ENCODE measurements at regions not wholly inside any gene's neighbourhood (a gene's known extent, or its start where the extent isn't known, plus 50 kb on each side); places are given as distances from the start of the nearest gene placed in this dataset.

- no peak for TF ChIP-seq CTCF (IDR thresholded peaks at IDR 0.05; ENCODE audit: low read depth, low read length, missing control alignments)
- H3K4me3 ChIP-seq (ENCODE audit: low read depth, low read length): no peak overlapping the region
- no peak for DNase-seq (ENCODE audit: low read depth)
- in situ Hi-C loops (cut with HindIII; ENCODE audit: low sequenced_read_pairs): no loop called here
These were observed 610.1 kb downstream of the PCDH19 start for GRCh38 chrX:99800016-99800415.

- in situ Hi-C loops (cut with HindIII; ENCODE audit: low sequenced_read_pairs): no loop called here
- TF ChIP-seq CTCF (IDR thresholded peaks at IDR 0.05; ENCODE audit: low read depth, low read length, missing control alignments): no peak
- no peak overlapping the region for H3K4me3 ChIP-seq (ENCODE audit: low read depth, low read length)
- DNase-seq (ENCODE audit: low read depth): peak; percentile 23
These were observed 611.1 kb downstream of the PCDH19 start for GRCh38 chrX:99798936-99799335.

GRCh38 chrX:99795495-99795894 is 614.6 kb downstream of the PCDH19 start:
- TF ChIP-seq CTCF (IDR thresholded peaks at IDR 0.05; ENCODE audit: low read depth, low read length, missing control alignments): no peak
- no peak for DNase-seq (ENCODE audit: low read depth)
- in situ Hi-C loops (cut with HindIII; ENCODE audit: low sequenced_read_pairs): no loop called here

GRCh38 chrX:99782516-99783040 is 627.5 kb downstream of the PCDH19 start:
- H3K4me3 ChIP-seq (ENCODE audit: low read depth, low read length): no peak overlapping the region
- DNase-seq (ENCODE audit: low read depth): no peak
- in situ Hi-C loops (cut with HindIII; ENCODE audit: low sequenced_read_pairs): no loop called here
- TF ChIP-seq CTCF (IDR thresholded peaks at IDR 0.05; ENCODE audit: low read depth, low read length, missing control alignments): no peak

More at GRCh38 chrX:99795495-99795894, 614.6 kb downstream of the PCDH19 start:
- H3K4me3 ChIP-seq (ENCODE audit: low read depth, low read length): no peak overlapping the region

GRCh38 chrX:99777912-99778311 is 632.2 kb downstream of the PCDH19 start:
- in situ Hi-C loops (cut with HindIII; ENCODE audit: low sequenced_read_pairs): no loop called here
- no peak for DNase-seq (ENCODE audit: low read depth)
- no peak for TF ChIP-seq CTCF (IDR thresholded peaks at IDR 0.05; ENCODE audit: low read depth, low read length, missing control alignments)
- no peak overlapping the region for H3K4me3 ChIP-seq (ENCODE audit: low read depth, low read length)

GRCh38 chrX:99761731-99762130 is 648.3 kb downstream of the PCDH19 start:
- DNase-seq (ENCODE audit: low read depth): no peak
- no peak for TF ChIP-seq CTCF (IDR thresholded peaks at IDR 0.05; ENCODE audit: low read depth, low read length, missing control alignments)
- H3K4me3 ChIP-seq (ENCODE audit: low read depth, low read length): no peak overlapping the region
- in situ Hi-C loops (cut with HindIII; ENCODE audit: low sequenced_read_pairs): no loop called here

GRCh38 chrX:99752776-99753175 is 657.3 kb downstream of the PCDH19 start:
- in situ Hi-C loops (cut with HindIII; ENCODE audit: low sequenced_read_pairs): no loop called here

More at GRCh38 chrX:99752776-99753175, 657.3 kb downstream of the PCDH19 start:
- no peak for TF ChIP-seq CTCF (IDR thresholded peaks at IDR 0.05; ENCODE audit: low read depth, low read length, missing control alignments)
- no peak for DNase-seq (ENCODE audit: low read depth)
- no peak overlapping the region for H3K4me3 ChIP-seq (ENCODE audit: low read depth, low read length)
